Nephron progenitor cell (in vitro differentiated cells): ENCODE measurements at regions not wholly inside any gene's neighbourhood (a gene's known extent, or its start where the extent isn't known, plus 50 kb on each side); places are given as distances from the start of the nearest gene placed in this dataset.

Source experiments
- DNase-seq: peaks from one replicate; pipeline ENCODE4 v3.0.0; 2021
- H3K27ac Mint-ChIP-seq: 2 replicates; pipeline ENCODE4 v1.8.0; 2021; ENCODE audit warnings: mild to moderate bottlenecking, moderate library complexity, mixed read lengths
- H3K27me3 Mint-ChIP-seq: 2 replicates; pipeline ENCODE4 v1.8.0; 2021; ENCODE audit warnings: mild to moderate bottlenecking, low read depth, mixed read lengths; ENCODE audit not compliant: poor library complexity
- H3K36me3 Mint-ChIP-seq: 2 replicates; pipeline ENCODE4 v1.8.0; 2021; ENCODE audit warnings: low read depth, mixed read lengths
- H3K4me1 Mint-ChIP-seq: 2 replicates; pipeline ENCODE4 v1.8.0; 2021; ENCODE audit warnings: mixed read lengths
- H3K4me3 Mint-ChIP-seq: 2 replicates; pipeline ENCODE4 v1.8.0; 2021; ENCODE audit warnings: mild to moderate bottlenecking, moderate library complexity, mixed read lengths
- H3K9me3 Mint-ChIP-seq: 2 replicates; pipeline ENCODE4 v1.8.0; 2021; ENCODE audit warnings: mild to moderate bottlenecking, moderate library complexity, mixed read lengths
- TF ChIP-seq, protein P1 (sequence below): fragments of 200-600 bp; sonication (generic); IDR thresholded peaks from 2 replicates; pipeline ENCODE4 v1.5.0; 2021; ENCODE audit warnings: antibody characterized with exemption

DNA sequence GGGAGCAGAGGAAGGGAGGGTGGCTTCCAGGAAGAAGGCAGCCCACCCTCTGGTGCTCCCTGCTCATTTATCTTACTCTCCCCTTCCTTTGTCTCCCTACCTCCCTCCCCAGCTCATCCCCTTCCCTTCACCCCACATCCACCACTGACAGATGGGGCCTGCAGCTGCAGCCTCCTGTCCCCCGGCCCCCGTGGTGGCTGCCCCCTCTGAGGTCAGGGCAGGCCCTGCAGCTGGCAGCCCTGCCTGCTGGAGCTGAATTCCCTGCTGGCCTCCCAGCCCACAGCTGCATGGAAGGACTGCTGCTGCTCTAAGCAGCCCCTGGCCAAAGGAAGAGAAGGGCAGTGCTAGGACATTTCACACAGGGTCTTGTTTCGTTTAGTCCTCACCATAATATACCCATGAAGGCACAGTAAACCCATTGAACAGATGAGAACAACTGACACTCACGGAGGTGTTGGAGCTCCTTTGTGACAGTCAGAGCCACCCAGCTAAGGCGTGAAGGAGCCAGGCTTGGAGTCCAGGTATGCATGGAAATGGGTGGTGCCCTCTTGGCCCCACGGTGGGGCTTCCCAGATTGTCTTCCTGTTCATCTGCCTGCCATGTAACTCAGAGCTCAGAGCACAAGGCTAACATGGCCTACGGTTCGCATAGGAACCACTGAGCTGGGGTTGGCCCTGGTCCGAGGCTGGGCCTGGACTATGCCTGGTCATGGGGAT lies 121.7 kb upstream of the PRR20G start:
- DNase-seq: no peak
- Mint-ChIP-seq H3K4me1 (peaks cover 39% of the 10 kb centered on the region), H3K27me3 (peaks cover 10% of the 10 kb centered on the region), H3K27ac (no peak overlapping the region), H3K4me3 (no peak overlapping the region), H3K36me3 (no peaks in the 10 kb centered on the region), H3K9me3 (no peaks in the 10 kb centered on the region)
- TF ChIP-seq, protein P1, sequence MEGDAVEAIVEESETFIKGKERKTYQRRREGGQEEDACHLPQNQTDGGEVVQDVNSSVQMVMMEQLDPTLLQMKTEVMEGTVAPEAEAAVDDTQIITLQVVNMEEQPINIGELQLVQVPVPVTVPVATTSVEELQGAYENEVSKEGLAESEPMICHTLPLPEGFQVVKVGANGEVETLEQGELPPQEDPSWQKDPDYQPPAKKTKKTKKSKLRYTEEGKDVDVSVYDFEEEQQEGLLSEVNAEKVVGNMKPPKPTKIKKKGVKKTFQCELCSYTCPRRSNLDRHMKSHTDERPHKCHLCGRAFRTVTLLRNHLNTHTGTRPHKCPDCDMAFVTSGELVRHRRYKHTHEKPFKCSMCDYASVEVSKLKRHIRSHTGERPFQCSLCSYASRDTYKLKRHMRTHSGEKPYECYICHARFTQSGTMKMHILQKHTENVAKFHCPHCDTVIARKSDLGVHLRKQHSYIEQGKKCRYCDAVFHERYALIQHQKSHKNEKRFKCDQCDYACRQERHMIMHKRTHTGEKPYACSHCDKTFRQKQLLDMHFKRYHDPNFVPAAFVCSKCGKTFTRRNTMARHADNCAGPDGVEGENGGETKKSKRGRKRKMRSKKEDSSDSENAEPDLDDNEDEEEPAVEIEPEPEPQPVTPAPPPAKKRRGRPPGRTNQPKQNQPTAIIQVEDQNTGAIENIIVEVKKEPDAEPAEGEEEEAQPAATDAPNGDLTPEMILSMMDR: no peak

DNA sequence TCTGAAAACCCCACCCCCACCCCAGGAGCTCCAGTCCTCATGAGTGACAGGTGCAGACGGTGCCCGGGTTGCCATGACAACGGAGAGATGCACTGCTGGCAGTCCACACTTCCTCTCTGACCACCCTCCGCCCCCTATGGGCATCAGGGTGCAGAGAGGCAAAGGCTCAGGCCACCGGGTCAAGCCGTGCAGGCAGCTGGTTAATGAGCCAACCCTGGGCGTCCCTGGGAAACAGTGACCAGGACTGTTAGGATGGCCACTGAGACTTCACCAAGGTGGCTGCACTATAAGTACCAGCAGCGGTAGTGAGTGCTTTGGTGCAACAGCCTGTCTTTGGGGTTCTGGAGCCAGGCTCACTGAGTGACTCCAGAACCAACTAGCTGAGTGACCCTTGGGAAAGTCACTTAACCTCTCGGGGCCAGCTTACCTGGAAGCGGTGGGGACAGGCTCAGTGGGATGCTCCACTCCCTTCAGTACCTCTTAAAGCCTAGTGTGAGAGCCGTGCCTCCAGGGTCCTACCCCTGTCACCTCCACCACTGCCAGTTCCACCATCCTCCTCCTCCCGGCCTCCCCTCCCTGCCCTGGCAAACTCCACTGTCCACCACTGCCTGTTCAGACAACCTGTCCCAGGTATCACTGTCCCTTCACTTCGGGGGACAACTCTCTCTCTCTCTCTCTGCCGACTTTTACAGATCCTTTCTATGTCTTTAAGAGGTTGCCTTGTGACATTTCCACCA lies 121.0 kb upstream of the PRR20G start:
- H3K9me3 Mint-ChIP-seq: no peaks in the 10 kb centered on the region
- H3K27me3 Mint-ChIP-seq: peaks cover 10% of the 10 kb centered on the region
- H3K36me3 Mint-ChIP-seq: no peaks in the 10 kb centered on the region
- H3K4me1 Mint-ChIP-seq: peaks cover 39% of the 10 kb centered on the region
- no peak overlapping the region for H3K27ac Mint-ChIP-seq
- H3K4me3 Mint-ChIP-seq: no peak overlapping the region
- TF ChIP-seq, protein P1: no peak
- peak; percentile 36 for DNase-seq

DNA sequence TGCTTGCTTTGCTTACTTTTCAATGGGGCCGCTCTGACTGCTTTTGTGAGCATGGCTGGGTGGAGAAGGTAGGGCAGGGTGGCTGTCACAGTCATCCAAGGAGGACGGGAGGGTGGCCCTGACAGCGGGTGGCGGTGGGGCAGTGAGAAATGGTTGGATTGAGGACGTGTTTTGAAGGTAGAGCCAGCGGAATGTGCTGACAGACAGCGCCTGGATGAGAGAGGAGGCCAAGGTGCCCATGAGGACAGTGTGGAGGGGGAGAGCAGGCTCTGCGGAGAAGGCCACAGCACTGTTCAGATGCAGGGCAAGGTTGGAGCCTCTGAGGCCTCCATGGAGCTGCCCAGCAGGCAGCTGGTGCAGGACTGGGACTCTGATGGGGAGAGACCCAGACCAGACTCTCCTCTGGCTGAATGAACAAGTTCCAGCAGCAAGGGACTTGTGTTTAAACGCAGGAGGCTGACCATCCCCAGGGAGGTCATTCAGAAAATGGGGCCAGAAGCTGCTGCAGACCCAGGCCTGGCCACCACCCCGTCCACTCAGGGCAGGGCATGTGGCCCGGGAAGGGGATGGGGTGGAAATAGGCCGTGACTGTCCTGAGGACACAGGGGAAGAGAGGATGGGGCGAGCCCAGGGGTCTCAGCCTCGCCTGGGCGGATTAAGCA lies 120.3 kb upstream of the PRR20G start:
- DNase-seq: no peak
- TF ChIP-seq, protein P1: no peak
- Mint-ChIP-seq H3K27ac (no peak overlapping the region), H3K27me3 (peaks cover 10% of the 10 kb centered on the region), H3K9me3 (no peaks in the 10 kb centered on the region), H3K36me3 (no peaks in the 10 kb centered on the region), H3K4me3 (no peak overlapping the region), H3K4me1 (peaks cover 36% of the 10 kb centered on the region)

DNA sequence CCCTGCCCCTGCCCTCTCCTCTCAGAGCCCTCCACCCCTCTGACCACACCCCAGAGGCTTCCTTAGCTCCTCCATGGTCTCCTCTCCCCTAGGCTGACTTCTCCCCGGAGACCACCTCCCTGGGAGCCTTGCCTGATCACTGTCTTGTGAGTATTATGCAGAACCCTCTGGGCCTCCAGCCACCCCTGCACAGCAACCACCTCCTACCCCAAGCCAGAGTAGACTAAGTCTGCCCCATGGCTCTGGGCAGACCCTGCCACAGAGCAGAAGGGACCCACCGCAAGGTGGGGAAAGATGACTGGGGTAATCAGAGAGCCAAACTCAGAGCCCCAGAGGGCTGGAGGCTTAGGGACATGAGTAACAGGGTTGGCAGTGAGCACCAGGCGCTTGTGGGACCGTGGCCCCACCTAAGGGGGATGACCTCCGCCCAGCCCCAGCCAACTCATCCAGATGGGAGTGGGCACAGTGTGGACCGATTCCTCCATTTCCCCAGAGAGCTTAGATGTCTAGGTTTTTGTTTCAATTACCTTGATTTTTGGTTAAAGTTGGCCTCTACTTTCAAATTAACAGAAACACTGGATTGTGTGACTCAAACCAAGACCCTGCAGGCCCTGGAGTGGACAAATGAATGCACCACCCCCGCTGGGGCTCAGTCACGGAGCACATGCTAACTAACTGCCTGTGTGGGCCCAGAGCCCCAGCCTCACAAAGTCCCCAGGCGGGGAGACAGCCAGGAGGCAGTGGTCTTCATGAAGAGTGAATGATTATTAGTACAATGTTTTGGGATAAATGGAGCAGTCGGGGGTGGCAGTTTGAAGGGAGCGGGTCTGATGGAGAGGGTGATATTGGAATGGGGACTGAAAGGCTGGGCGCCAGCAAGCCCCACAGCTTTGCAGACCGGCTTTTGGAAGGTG lies 119.4 kb upstream of the PRR20G start:
- TF ChIP-seq, protein P1: no peak
- Mint-ChIP-seq H3K27ac (peak overlapping the region; percentile 54), H3K4me1 (peaks cover 34% of the 10 kb centered on the region), H3K4me3 (no peak overlapping the region), H3K9me3 (no peaks in the 10 kb centered on the region), H3K36me3 (no peaks in the 10 kb centered on the region), H3K27me3 (peaks cover 10% of the 10 kb centered on the region)
- no peak for DNase-seq

DNA sequence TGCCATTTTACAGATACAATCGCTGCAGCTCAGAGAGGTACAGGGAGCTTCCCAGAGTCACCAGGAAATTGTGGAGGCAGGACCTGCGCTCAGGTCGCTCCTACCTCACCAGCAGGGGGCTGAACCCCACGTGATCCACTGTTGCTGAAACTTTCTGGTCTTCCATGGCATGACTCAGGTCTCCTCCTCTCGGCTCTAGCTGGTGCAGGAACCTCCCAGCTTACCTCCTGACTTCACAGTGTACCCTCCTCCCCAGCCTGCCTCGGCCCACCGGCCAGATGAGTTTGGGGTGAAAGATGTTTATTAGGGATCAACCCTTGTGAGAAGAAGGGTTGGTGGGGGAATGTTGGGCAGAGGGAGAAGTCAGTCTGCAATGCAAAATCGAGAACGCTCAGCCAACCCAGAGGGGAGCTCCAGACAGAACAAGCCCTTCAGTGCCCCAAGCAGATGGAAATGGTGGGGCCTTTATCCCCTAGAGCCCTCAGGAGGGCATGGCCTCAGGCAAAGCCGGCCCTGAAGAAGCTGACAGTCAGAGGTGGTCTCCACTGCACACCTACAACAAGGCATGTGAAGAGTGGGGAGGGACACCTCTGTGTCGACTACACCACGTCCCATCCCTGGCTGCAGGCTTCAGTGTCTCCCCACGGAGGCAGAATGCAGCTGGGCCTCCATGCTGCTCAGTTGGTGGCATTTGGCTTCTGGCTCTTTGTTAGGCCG lies 118.6 kb upstream of the PRR20G start:
- Mint-ChIP-seq H3K27me3 (peaks cover 10% of the 10 kb centered on the region), H3K27ac (no peak overlapping the region), H3K9me3 (no peaks in the 10 kb centered on the region), H3K4me3 (no peak overlapping the region), H3K36me3 (no peaks in the 10 kb centered on the region), H3K4me1 (peaks cover 38% of the 10 kb centered on the region)
- DNase-seq: no peak
- TF ChIP-seq, protein P1: peak; percentile 13
